DND-41 (cell line): ENCODE measurements at regions not wholly inside any gene's neighbourhood (a gene's known extent, or its start where the extent isn't known, plus 50 kb on each side); places are given as distances from the start of the nearest gene placed in this dataset.

Experiments used
- CTCF ChIP-seq: IDR thresholded peaks from 2 replicates; pipeline ENCODE4 v1.5.1; 2012; ENCODE audit warnings: borderline replicate concordance, low read length, moderate library complexity, mild to moderate bottlenecking; ENCODE audit not compliant: poor library complexity, severe bottlenecking; ENCODE audit errors: extremely low read depth
- EZH2 ChIP-seq: IDR thresholded peaks from 3 replicates; pipeline ENCODE4 v1.6.1; 2012; ENCODE audit warnings: borderline replicate concordance, low read depth, mild to moderate bottlenecking, moderate library complexity, low read length, inconsistent platforms; ENCODE audit not compliant: severe bottlenecking

DNA sequence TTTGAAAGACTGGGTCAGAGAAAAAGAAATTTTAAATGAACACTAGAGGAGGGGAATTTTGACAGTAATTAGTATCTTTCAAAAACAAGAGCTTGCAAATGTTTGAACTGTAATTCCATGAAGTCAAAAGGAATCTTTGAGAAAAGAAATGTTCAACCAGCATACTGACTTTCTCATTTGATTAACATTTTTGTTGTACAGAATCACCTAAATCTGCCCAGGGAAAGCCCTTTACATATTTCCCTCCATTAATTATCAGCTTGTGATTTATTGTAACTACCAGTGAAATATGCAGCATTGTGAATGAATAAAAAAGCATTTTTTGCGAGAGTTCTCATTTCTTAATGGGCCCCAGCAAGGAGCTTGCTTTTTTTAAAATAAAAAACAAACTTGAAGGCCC lies 61.2 kb upstream of the CCDC91 start:
- no peak for TF ChIP-seq EZH2
- TF ChIP-seq CTCF = no peak
